Kidney (tissue), 13 donors: ENCODE measurements at regions not wholly inside any gene's neighbourhood (a gene's known extent, or its start where the extent isn't known, plus 50 kb on each side); places are given as distances from the start of the nearest gene placed in this dataset.

ENCODE experiments used
- DNase-seq, 5 donors: peaks; one replicate each; pipeline ENCODE4 v3.0.0-alpha.2; 2013 to 2020
- FAIRE-seq: peaks from 2 replicates; lab custom pipeline; 2012; peaks lifted over from hg19 to GRCh38; lab: Jason Lieb, UNC
- H3K27ac ChIP-seq, 2 donors: one replicate each; pipeline ENCODE4 v1.7.0; 2013; ENCODE audit warnings: low read depth in 2 of 2, low read length in 2 of 2, inconsistent platforms in 1 of 2
- H3K27me3 ChIP-seq: one replicate; pipeline ENCODE4 v1.7.1; 2013; ENCODE audit warnings: low read length, inconsistent platforms; ENCODE audit not compliant: control insufficient read depth, insufficient read depth
- H3K36me3 ChIP-seq, 3 donors: one replicate each; pipeline versions ENCODE4 v1.7.0 to v1.7.1; 2013; ENCODE audit warnings: low read length in 3 of 3, control low read depth in 1 of 3, inconsistent platforms in 1 of 3; ENCODE audit not compliant: insufficient read depth in 3 of 3, control insufficient read depth in 2 of 3
- H3K4me1 ChIP-seq, 3 donors: one replicate each; pipeline versions ENCODE4 v1.7.0 to v1.7.1; 2013; ENCODE audit warnings: low read length in 3 of 3, inconsistent platforms in 1 of 3, low read depth in 1 of 3; ENCODE audit not compliant: control insufficient read depth in 2 of 3, insufficient read depth in 2 of 3
- H3K4me3 ChIP-seq, 3 donors: one replicate each; pipeline versions ENCODE4 v1.7.0 to v1.8.1; 2013; ENCODE audit warnings: low read length in 3 of 3, control low read depth in 1 of 3, inconsistent platforms in 1 of 3
- H3K9ac ChIP-seq, 3 donors: one replicate each; pipeline versions ENCODE4 v1.7.0 to v1.7.1; 2013; ENCODE audit warnings: low read length in 3 of 3, control low read depth in 1 of 3, inconsistent platforms in 1 of 3
- H3K9me3 ChIP-seq, 3 donors: one replicate each; pipeline versions ENCODE4 v1.7.0 to v1.7.1; 2013; ENCODE audit warnings: low read length in 3 of 3, control low read depth in 1 of 3, inconsistent platforms in 1 of 3; ENCODE audit not compliant: control insufficient read depth in 2 of 3, insufficient read depth in 1 of 3
- intact Hi-C: fragments of 100-400 bp; cut with DNase I; formaldehyde crosslinking; loops from one replicate; pipeline ENCODE4 v1.11.1; 2022
- TF ChIP-seq, protein P1 (sequence below): IDR thresholded peaks from 3 replicates; pipeline ENCODE4 v1.5.1; 2012; ENCODE audit warnings: mild to moderate bottlenecking, moderate library complexity, borderline replicate concordance; ENCODE audit not compliant: insufficient read depth; ENCODE audit errors: extremely low read depth
- donor health status: control.
- donor health status: control.
- donor health status: control.
- donor health status: control.
- donor health status: control.
- donor health status: DM: yes; HTN: yes; CAD: no.
- donor health status: Normal renal cell carcinoma (clear cell type).

DNA sequence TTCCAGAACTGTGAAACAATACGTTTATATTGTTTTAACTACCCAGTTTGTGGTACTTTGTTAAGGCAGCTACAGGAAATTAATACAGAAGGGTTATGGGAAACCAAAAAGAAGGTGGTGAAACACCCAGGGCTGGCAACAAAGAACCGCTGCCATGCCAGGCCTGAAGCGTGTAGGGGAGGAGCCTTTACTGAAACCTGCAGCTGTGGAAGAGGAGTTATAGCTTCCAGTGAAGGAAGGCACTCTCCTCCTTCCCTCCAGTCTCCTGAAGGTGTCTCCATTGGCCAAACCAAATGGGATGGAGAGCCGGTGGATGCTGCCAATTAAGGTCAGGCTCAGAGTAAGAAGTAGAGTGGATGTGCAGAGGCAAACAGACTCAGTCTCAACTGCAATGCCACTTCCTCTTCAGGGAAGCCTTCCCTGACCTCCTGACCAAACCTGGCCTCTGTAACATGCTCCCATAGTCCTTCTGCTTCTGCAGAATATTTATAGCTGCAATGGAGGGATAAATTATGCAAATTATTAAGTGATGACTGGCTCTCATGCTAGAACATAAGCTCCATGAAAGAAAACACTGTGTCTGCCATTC is 168.3 kb downstream of the DAD1 start:
- TF ChIP-seq, protein P1, sequence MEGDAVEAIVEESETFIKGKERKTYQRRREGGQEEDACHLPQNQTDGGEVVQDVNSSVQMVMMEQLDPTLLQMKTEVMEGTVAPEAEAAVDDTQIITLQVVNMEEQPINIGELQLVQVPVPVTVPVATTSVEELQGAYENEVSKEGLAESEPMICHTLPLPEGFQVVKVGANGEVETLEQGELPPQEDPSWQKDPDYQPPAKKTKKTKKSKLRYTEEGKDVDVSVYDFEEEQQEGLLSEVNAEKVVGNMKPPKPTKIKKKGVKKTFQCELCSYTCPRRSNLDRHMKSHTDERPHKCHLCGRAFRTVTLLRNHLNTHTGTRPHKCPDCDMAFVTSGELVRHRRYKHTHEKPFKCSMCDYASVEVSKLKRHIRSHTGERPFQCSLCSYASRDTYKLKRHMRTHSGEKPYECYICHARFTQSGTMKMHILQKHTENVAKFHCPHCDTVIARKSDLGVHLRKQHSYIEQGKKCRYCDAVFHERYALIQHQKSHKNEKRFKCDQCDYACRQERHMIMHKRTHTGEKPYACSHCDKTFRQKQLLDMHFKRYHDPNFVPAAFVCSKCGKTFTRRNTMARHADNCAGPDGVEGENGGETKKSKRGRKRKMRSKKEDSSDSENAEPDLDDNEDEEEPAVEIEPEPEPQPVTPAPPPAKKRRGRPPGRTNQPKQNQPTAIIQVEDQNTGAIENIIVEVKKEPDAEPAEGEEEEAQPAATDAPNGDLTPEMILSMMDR = no peak
- FAIRE-seq = no peak
- DNase-seq = no peak
- Histone ChIP-seq H3K9ac (no peak overlapping the region), H3K36me3 (no peaks in the 10 kb centered on the region), H3K4me3 (no peak overlapping the region), H3K4me1 (peaks cover 0 to 6% (median 0%) of the 10 kb centered on the region in 3 donors), H3K27ac (no peak overlapping the region), H3K9me3 (no peaks in the 10 kb centered on the region), H3K27me3 (no peaks in the 10 kb centered on the region)
- intact Hi-C loops = no loop called here

DNA sequence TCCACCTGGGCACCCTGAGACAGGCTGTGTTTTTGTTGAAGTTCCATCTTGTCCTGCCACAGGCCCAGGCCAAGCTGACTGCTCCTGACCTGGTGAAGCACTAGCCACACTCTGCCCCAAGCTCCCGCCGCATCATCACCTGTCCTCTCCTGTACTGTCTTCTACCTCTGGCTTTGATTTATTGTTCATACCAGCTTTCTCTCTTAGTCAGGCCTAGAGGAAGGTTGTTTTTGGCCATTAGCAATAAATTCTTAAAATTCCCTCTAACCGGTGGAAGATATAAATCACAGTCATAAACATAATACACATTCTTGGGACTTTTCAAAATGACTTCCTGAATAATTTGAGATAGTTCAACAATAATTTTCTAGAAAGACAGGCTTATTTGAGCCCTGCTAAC is 169.4 kb downstream of the DAD1 start:
- FAIRE-seq = no peak
- TF ChIP-seq, protein P1 = no peak
- Histone ChIP-seq H3K4me1 (peaks cover 0 to 6% (median 0%) of the 10 kb centered on the region in 3 donors), H3K27me3 (no peaks in the 10 kb centered on the region), H3K9me3 (no peaks in the 10 kb centered on the region), H3K9ac (no peak overlapping the region), H3K4me3 (no peak overlapping the region), H3K27ac (no peak overlapping the region), H3K36me3 (no peaks in the 10 kb centered on the region)
- peak in 2 of 5 donors; percentile 32 to 38 for DNase-seq
- intact Hi-C loops = no loop called here

DNA sequence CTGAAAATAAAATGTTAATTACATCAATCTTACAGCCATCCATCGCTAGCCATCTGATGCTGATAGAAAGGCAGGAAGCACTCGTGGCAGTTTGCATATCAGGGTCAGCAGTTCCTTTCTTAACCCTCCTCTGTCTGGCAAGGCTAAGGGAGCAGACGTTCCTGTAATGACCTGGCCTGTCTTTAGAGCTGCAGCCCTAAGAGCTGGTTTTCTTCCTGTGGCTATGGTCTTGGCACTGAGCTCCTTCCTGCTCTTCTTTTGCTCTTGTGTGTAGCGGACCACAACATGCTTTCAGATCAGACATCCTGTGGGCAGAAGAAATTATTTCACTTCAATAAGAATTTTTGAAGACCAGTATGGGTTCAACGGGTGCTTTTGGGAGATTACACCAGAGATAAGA is 170.4 kb downstream of the DAD1 start:
- DNase-seq (no peak), FAIRE-seq (no peak)
- no peaks in the 10 kb centered on the region for H3K9me3 ChIP-seq
- no peak overlapping the region for H3K27ac ChIP-seq
- no peak overlapping the region for H3K9ac ChIP-seq
- intact Hi-C loops = no loop called here
- TF ChIP-seq, protein P1 = no peak
- peaks cover 0 to 6% (median 0%) of the 10 kb centered on the region in 3 donors for H3K4me1 ChIP-seq
- H3K4me3 ChIP-seq = no peak overlapping the region
- no peaks in the 10 kb centered on the region for H3K36me3 ChIP-seq
- no peaks in the 10 kb centered on the region for H3K27me3 ChIP-seq

DNA sequence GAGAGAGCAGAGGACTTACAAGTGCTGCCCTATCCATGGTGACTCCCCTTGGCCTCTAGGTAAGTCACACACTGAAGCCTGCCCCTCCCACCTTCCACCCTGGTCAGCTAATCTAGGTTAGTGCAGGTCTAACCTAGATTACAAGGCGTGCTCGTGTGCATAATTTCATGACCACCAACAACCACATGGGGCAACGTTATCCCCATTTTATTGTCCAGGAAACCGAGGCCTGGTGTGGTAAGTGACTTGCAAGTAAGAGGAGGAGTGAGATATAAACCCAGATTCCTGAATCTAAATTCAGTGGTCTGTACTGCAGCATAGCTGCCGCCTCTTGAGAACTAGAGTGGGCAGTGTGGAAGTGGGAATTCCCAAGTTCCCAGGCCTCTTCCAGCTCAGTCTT is 171.1 kb downstream of the DAD1 start:
- Histone ChIP-seq H3K36me3 (no peaks in the 10 kb centered on the region), H3K4me3 (no peak overlapping the region), H3K27me3 (no peaks in the 10 kb centered on the region), H3K27ac (no peak overlapping the region), H3K4me1 (peaks cover 0 to 6% (median 0%) of the 10 kb centered on the region in 3 donors), H3K9ac (no peak overlapping the region), H3K9me3 (no peaks in the 10 kb centered on the region)
- intact Hi-C loops = no loop called here
- TF ChIP-seq, protein P1 = no peak
- FAIRE-seq (no peak), DNase-seq (no peak)
